ENCODE measurements at regions not wholly inside any gene's neighbourhood (a gene's known extent, or its start where the extent isn't known, plus 50 kb on each side); places are given as distances from the start of the nearest gene placed in this dataset.
A peak's percentile ranks its signal among the peaks of the same experiment; 100 is the strongest.

GRCh38 chr6:19067165-19067564 lies 680.0 kb downstream of the RNF144B start:
- no peaks in the 10 kb centered on the region for H3K27me3 Mint-ChIP-seq (ENCODE audit: low read depth)
- H3K4me3 Mint-ChIP-seq: no peak overlapping the region
- H3K4me1 Mint-ChIP-seq: peaks cover 25% of the 10 kb centered on the region
- H3K36me3 Mint-ChIP-seq (ENCODE audit: low read depth): no peaks in the 10 kb centered on the region
- TF ChIP-seq CTCF (IDR thresholded peaks at IDR 0.05; ENCODE audit: unreplicated experiment in 3 of 3): no peak
- peak overlapping the region in 2 of 3 experiments; percentile 38 to 61 for H3K27ac Mint-ChIP-seq
- H3K9me3 Mint-ChIP-seq: peaks cover 19% of the 10 kb centered on the region

GRCh38 chr6:19070520-19070919 lies 683.4 kb downstream of the RNF144B start:
- Mint-ChIP-seq H3K4me3 (no peak overlapping the region), H3K36me3 (ENCODE audit: low read depth) (no peaks in the 10 kb centered on the region), H3K27me3 (ENCODE audit: low read depth) (no peaks in the 10 kb centered on the region), H3K27ac (peak overlapping the region; percentile 41 to 79 (median 76)), H3K9me3 (peaks cover 36% of the 10 kb centered on the region), H3K4me1 (peaks cover 25% of the 10 kb centered on the region)
- no peak for TF ChIP-seq CTCF (IDR thresholded peaks at IDR 0.05; ENCODE audit: unreplicated experiment in 3 of 3)

- Mint-ChIP-seq H3K36me3 (ENCODE audit: low read depth) (no peaks in the 10 kb centered on the region), H3K27me3 (ENCODE audit: low read depth) (no peaks in the 10 kb centered on the region), H3K9me3 (peaks cover 2% of the 10 kb centered on the region), H3K4me1 (peaks cover 13% of the 10 kb centered on the region), H3K4me3 (no peak overlapping the region), H3K27ac (no peak overlapping the region)
- no peak for TF ChIP-seq CTCF (IDR thresholded peaks at IDR 0.05; ENCODE audit: unreplicated experiment in 3 of 3)
These were observed 696.7 kb downstream of the RNF144B start for GRCh38 chr6:19083801-19084200.

- no peak overlapping the region for H3K4me3 Mint-ChIP-seq
- no peak overlapping the region for H3K27ac Mint-ChIP-seq
- no peaks in the 10 kb centered on the region for H3K36me3 Mint-ChIP-seq (ENCODE audit: low read depth)
- H3K9me3 Mint-ChIP-seq: no peaks in the 10 kb centered on the region
- TF ChIP-seq CTCF (IDR thresholded peaks at IDR 0.05; ENCODE audit: unreplicated experiment in 3 of 3): no peak
- H3K27me3 Mint-ChIP-seq (ENCODE audit: low read depth): no peaks in the 10 kb centered on the region
- peaks cover 13% of the 10 kb centered on the region for H3K4me1 Mint-ChIP-seq
These were observed 699.3 kb downstream of the RNF144B start for GRCh38 chr6:19086480-19086879.

GRCh38 chr6:19087296-19087695 lies 700.1 kb downstream of the RNF144B start:
- no peaks in the 10 kb centered on the region for H3K36me3 Mint-ChIP-seq (ENCODE audit: low read depth)
- no peak for TF ChIP-seq CTCF (IDR thresholded peaks at IDR 0.05; ENCODE audit: unreplicated experiment in 3 of 3)
- no peaks in the 10 kb centered on the region for H3K9me3 Mint-ChIP-seq
- H3K27me3 Mint-ChIP-seq (ENCODE audit: low read depth): no peaks in the 10 kb centered on the region
- no peak overlapping the region for H3K4me3 Mint-ChIP-seq
- H3K4me1 Mint-ChIP-seq: peaks cover 13% of the 10 kb centered on the region
- no peak overlapping the region for H3K27ac Mint-ChIP-seq

GRCh38 chr6:19087897-19088296 lies 700.7 kb downstream of the RNF144B start:
- no peak for TF ChIP-seq CTCF (IDR thresholded peaks at IDR 0.05; ENCODE audit: unreplicated experiment in 3 of 3)
- H3K36me3 Mint-ChIP-seq (ENCODE audit: low read depth): no peaks in the 10 kb centered on the region
- H3K9me3 Mint-ChIP-seq: no peaks in the 10 kb centered on the region
- peaks cover 13% of the 10 kb centered on the region for H3K4me1 Mint-ChIP-seq
- no peak overlapping the region for H3K27ac Mint-ChIP-seq
- H3K27me3 Mint-ChIP-seq (ENCODE audit: low read depth): no peaks in the 10 kb centered on the region
- no peak overlapping the region for H3K4me3 Mint-ChIP-seq

All from nephron (organoid).